Progenitor cell of endocrine pancreas (in vitro differentiated cells): ENCODE measurements at regions not wholly inside any gene's neighbourhood (a gene's known extent, or its start where the extent isn't known, plus 50 kb on each side); places are given as distances from the start of the nearest gene placed in this dataset.

ENCODE experiments used
- DNase-seq: peaks from one replicate; pipeline ENCODE4 v3.0.0; 2021; ENCODE audit warnings: low spot score; ENCODE audit not compliant: unreplicated experiment
- H3K27ac Mint-ChIP-seq: 2 replicates; pipeline ENCODE4 v1.8.0; 2021; ENCODE audit warnings: mild to moderate bottlenecking, moderate library complexity, mixed read lengths
- H3K27me3 Mint-ChIP-seq: 2 replicates; pipeline ENCODE4 v1.8.0; 2021; ENCODE audit warnings: mixed read lengths
- H3K36me3 Mint-ChIP-seq: 2 replicates; pipeline ENCODE4 v1.8.0; 2022; ENCODE audit warnings: mixed read lengths; ENCODE audit not compliant: insufficient read depth
- H3K4me1 Mint-ChIP-seq: 2 replicates; pipeline ENCODE4 v1.8.0; 2021; ENCODE audit warnings: low read depth, mixed read lengths
- H3K4me3 Mint-ChIP-seq: 2 replicates; pipeline ENCODE4 v1.8.0; 2021; ENCODE audit warnings: low read depth, mild to moderate bottlenecking, moderate library complexity, mixed read lengths
- H3K9me3 Mint-ChIP-seq: 2 replicates; pipeline ENCODE4 v1.8.0; 2021; ENCODE audit warnings: low read depth, mixed read lengths
- TF ChIP-seq, protein P1 (sequence below): fragments of 200-600 bp; sonication (generic); IDR thresholded peaks from one replicate; pipeline ENCODE4 v1.5.0; 2021; ENCODE audit warnings: antibody characterized with exemption, mild to moderate bottlenecking; ENCODE audit not compliant: unreplicated experiment

DNA sequence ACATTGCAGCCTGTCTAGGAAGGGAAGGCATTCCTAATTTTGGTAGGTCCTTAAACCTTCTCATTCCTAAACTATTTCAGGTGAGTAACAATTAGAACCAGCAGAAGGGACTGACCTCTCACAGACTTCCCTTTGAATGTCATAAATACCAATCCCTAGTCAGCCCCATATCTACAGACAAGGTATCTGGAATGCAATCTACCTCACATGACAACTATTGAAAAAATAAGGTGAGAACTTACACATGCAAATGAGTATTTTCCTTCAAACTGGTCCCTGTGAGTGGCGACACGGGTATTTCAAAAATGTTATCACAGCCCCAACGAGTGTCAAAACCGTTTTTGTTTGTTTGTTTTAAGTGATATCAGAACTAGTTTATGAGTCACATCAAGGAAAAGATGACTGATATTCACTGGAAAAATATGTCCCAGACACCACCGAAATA lies 102.4 kb upstream of the VCX2 start:
- no peak overlapping the region for H3K27ac Mint-ChIP-seq
- H3K36me3 Mint-ChIP-seq = no peaks in the 10 kb centered on the region
- DNase-seq = no peak
- no peaks in the 10 kb centered on the region for H3K27me3 Mint-ChIP-seq
- no peak overlapping the region for H3K4me3 Mint-ChIP-seq
- peaks cover 9% of the 10 kb centered on the region for H3K9me3 Mint-ChIP-seq
- peaks cover under 1% of the 10 kb centered on the region for H3K4me1 Mint-ChIP-seq
- TF ChIP-seq, protein P1, sequence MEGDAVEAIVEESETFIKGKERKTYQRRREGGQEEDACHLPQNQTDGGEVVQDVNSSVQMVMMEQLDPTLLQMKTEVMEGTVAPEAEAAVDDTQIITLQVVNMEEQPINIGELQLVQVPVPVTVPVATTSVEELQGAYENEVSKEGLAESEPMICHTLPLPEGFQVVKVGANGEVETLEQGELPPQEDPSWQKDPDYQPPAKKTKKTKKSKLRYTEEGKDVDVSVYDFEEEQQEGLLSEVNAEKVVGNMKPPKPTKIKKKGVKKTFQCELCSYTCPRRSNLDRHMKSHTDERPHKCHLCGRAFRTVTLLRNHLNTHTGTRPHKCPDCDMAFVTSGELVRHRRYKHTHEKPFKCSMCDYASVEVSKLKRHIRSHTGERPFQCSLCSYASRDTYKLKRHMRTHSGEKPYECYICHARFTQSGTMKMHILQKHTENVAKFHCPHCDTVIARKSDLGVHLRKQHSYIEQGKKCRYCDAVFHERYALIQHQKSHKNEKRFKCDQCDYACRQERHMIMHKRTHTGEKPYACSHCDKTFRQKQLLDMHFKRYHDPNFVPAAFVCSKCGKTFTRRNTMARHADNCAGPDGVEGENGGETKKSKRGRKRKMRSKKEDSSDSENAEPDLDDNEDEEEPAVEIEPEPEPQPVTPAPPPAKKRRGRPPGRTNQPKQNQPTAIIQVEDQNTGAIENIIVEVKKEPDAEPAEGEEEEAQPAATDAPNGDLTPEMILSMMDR = no peak

DNA sequence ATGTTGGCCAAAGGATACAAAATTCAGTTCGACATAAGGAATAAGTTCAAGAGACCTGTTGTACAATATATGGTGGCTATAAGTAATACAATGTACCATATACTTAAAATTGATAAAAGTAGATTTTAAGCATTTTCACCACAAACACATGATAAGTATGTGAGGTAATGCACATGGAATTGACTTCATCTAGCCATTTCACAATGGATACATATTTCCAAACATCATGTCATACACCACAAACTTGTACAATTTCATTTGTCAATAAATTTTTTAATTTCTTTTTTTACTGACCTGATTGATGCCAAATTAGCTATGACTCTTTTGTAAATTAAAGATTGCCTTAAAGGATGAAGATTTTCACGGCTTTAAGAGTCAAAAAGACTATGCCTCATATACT lies 103.1 kb upstream of the VCX2 start:
- Mint-ChIP-seq H3K27me3 (no peaks in the 10 kb centered on the region), H3K27ac (no peak overlapping the region), H3K4me3 (no peak overlapping the region), H3K4me1 (peaks cover 2% of the 10 kb centered on the region), H3K36me3 (no peaks in the 10 kb centered on the region), H3K9me3 (peaks cover 9% of the 10 kb centered on the region)
- DNase-seq = no peak
- TF ChIP-seq, protein P1 = no peak

DNA sequence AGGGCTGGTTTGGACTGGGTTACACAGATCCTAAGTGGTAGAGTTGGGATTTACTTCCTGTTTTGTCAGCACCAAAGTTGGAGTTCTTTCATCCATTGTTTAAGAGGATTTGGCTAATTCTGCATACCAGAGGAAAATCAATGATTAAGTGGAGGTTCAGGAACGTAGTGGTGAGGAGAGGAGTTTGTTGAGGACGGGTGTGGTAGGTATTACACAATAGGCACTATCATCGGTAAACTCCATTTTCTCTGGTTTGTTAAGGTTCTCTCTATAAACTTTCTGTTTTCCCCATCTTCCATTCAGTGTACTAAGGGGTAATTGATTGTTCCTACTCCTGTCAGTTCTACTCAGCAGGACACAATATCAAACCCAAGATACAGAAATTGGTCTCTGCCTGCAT lies 107.5 kb upstream of the VCX2 start:
- Mint-ChIP-seq H3K27me3 (no peaks in the 10 kb centered on the region), H3K36me3 (no peaks in the 10 kb centered on the region), H3K4me3 (no peak overlapping the region), H3K9me3 (peaks cover 4% of the 10 kb centered on the region), H3K27ac (no peak overlapping the region), H3K4me1 (peaks cover 2% of the 10 kb centered on the region)
- TF ChIP-seq, protein P1 = no peak
- no peak for DNase-seq

DNA sequence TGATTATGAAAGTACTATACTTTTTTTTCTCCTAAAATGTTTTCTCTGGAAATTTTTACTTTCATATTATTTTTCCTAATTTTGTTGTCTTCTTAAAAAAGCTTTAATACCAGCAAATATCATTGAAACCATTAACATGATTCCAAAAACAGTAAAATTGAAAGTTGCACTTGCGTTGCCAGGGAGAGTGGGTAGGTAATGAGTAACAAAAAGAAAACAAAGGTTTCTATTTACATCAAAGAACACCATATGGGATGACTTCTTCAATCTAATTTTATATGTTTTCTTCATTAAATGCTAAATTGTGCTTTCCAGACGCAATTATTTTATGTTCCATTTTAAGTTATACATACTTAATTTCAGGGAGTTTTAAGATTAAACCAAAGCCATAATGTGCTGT lies 108.3 kb upstream of the VCX2 start:
- no peak for DNase-seq
- Mint-ChIP-seq H3K9me3 (peaks cover 4% of the 10 kb centered on the region), H3K4me3 (no peak overlapping the region), H3K27me3 (no peaks in the 10 kb centered on the region), H3K36me3 (no peaks in the 10 kb centered on the region), H3K27ac (no peak overlapping the region), H3K4me1 (peaks cover 2% of the 10 kb centered on the region)
- TF ChIP-seq, protein P1 = no peak

DNA sequence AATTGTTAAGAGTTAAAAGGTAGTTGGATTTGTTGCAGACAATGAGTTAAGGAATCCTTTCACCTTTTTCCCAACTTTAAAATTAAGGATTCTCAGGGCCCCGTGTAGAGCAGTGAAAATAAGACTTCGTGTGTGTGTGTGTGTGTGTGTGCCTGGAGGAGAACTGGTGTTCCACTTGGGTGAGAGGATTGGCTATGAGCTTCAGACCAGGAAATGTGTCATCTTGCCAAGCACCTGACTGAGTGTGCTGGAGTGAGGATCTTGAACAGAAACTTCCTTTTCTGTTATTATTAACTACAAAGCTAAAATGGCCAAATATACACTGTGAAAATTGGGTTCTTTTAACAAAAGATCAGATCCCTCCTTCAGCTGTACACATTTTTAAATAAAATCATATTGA lies 113.1 kb upstream of the VCX2 start:
- H3K27me3 Mint-ChIP-seq = peaks cover 2% of the 10 kb centered on the region
- no peak overlapping the region for H3K4me3 Mint-ChIP-seq
- H3K4me1 Mint-ChIP-seq = no peaks in the 10 kb centered on the region
- DNase-seq = no peak
- H3K9me3 Mint-ChIP-seq = no peaks in the 10 kb centered on the region
- TF ChIP-seq, protein P1 = no peak
- no peak overlapping the region for H3K27ac Mint-ChIP-seq
- H3K36me3 Mint-ChIP-seq = no peaks in the 10 kb centered on the region
